HCT116 (cell line): ENCODE measurements at regions not wholly inside any gene's neighbourhood (a gene's known extent, or its start where the extent isn't known, plus 50 kb on each side); places are given as distances from the start of the nearest gene placed in this dataset.
"Not testable (repeated sequence)": the region's sequence is repeated elsewhere in the genome, so short reads cannot be mapped to it uniquely, and the experiment has no call there.

Experiments
- ATAC-seq: fragments of 200-7000 bp; cut with Tn5 transposase; 2 replicates; pipeline ENCODE4 v1.9.1; 2020; ENCODE audit warnings: mild to moderate bottlenecking, moderate library complexity
- BruUV-seq: library from RNA; stranded (reverse); fragments of 400-500 nt; replicated peaks from 2 replicates; lab custom pipeline; 2021; lab: Mats Ljungman, UMichigan
- CTCF ChIA-PET: fragments of 300-600 bp; sonication (Branson Sonifier 250); formaldehyde crosslinking; loops from one replicate; lab custom pipeline; 2021; ENCODE audit warnings: antibody characterized with exemption; lab: Charles Lee
- POLR2A ChIA-PET: fragments of 300-600, 350-600 bp; sonication (Branson Sonifier 250); formaldehyde crosslinking; loops from one replicate; lab custom pipeline; 2021; ENCODE audit warnings: antibody characterized with exemption; lab: Charles Lee
- RAD21 ChIA-PET, 2 experiments: fragments of 300-600 bp; sonication (Branson Sonifier 250); formaldehyde crosslinking; loops; one replicate each; lab custom pipeline; 2023; ENCODE audit warnings: low total read pairs in 2 of 2; ENCODE audit not compliant: uncharacterized antibody in 2 of 2, unreplicated experiment in 2 of 2, low non-redundant PET in 1 of 2; lab: Charles Lee
- DNase-seq: peaks from one replicate; pipeline ENCODE4 v3.0.0-alpha.2; 2010; ENCODE audit warnings: low read depth, low spot score
- H2AFZ ChIP-seq: fragments of 200-600 bp; shearing (Covaris generic), sonication (generic); 2 replicates; pipeline ENCODE4 v1.6.1; 2017; ENCODE audit warnings: low read depth, mixed run types, mixed read lengths, antibody characterized with exemption, low read length; ENCODE audit not compliant: poor library complexity, severe bottlenecking
- H3K27ac ChIP-seq: 2 replicates; pipeline ENCODE4 v1.5.1; 2012; ENCODE audit warnings: low read depth, low read length
- H3K27me3 ChIP-seq: fragments of 200-600 bp; sonication (generic); 2 replicates; pipeline ENCODE4 v1.6.1; 2016; ENCODE audit warnings: mixed run types, low read length, mixed read lengths; ENCODE audit not compliant: insufficient read depth
- H3K36me3 ChIP-seq, 2 experiments: fragments of 200-500 bp in 1 of 2; fragments of 200-600 bp in 1 of 2; sonication (Bioruptor generic) in 1 of 2; sonication (generic) in 1 of 2; 2 replicates each; pipeline versions ENCODE4 v1.5.1 to v1.6.1; 2014 to 2016; ENCODE audit warnings: low read length in 2 of 2, inconsistent platforms in 1 of 2, mixed read lengths in 1 of 2, mixed run types in 1 of 2; ENCODE audit not compliant: insufficient read depth in 2 of 2, control insufficient read depth in 1 of 2
- H3K4me1 ChIP-seq, 2 experiments: fragments of 200-600 bp in 1 of 2; sonication (generic) in 1 of 2; 2 replicates each; pipeline versions ENCODE4 v1.5.1 to v1.6.1; 2012 to 2017; ENCODE audit warnings: low read length in 2 of 2, inconsistent platforms in 1 of 2, mild to moderate bottlenecking in 1 of 2, mixed read lengths in 1 of 2, mixed run types in 1 of 2, moderate library complexity in 1 of 2; ENCODE audit not compliant: insufficient read depth in 2 of 2, control insufficient read depth in 1 of 2
- H3K4me2 ChIP-seq: fragments of 200-600 bp; sonication (generic); 2 replicates; pipeline ENCODE4 v1.6.1; 2017; ENCODE audit warnings: mixed run types, low read length, mixed read lengths
- H3K4me3 ChIP-seq, 2 experiments: fragments of 200-600 bp in 1 of 2; sonication (generic) in 1 of 2; replicated peaks in 1 of 2; 2 replicates each; pipeline ENCODE4 v1.5.1; 2011 to 2016; ENCODE audit warnings: low read length in 2 of 2, control low read depth in 1 of 2, low read depth in 1 of 2, mild to moderate bottlenecking in 1 of 2, mixed read lengths in 1 of 2, mixed run types in 1 of 2
- H3K79me2 ChIP-seq: fragments of 200-600 bp; sonication (generic); 2 replicates; pipeline ENCODE4 v1.6.1; 2017; ENCODE audit warnings: mild to moderate bottlenecking, mixed run types, low read length, moderate library complexity, mixed read lengths; ENCODE audit not compliant: insufficient read depth
- H3K9ac ChIP-seq: fragments of 200-600 bp; sonication (generic); 2 replicates; pipeline ENCODE4 v1.6.1; 2016; ENCODE audit warnings: low read length, mixed read lengths
- H3K9me2 ChIP-seq: fragments of 200-600 bp; sonication (generic), shearing (Covaris generic); 2 replicates; pipeline ENCODE4 v1.6.1; 2017; ENCODE audit warnings: mixed run types, mild to moderate bottlenecking, moderate library complexity; ENCODE audit not compliant: insufficient read depth
- H3K9me3 ChIP-seq, 2 experiments: fragments of 200-500 bp in 1 of 2; fragments of 200-600 bp in 1 of 2; sonication (Bioruptor generic) in 1 of 2; sonication (generic) in 1 of 2; 2 replicates each; pipeline ENCODE4 v1.6.1; 2014 to 2017; ENCODE audit warnings: low read length in 2 of 2, mixed read lengths in 2 of 2, inconsistent platforms in 1 of 2, low read depth in 1 of 2, mild to moderate bottlenecking in 1 of 2, mixed run types in 1 of 2, moderate library complexity in 1 of 2; ENCODE audit not compliant: control insufficient read depth in 1 of 2, insufficient read depth in 1 of 2
- H4K20me1 ChIP-seq: fragments of 200-600 bp; sonication (generic), shearing (Covaris generic); 2 replicates; pipeline ENCODE4 v1.6.1; 2017; ENCODE audit warnings: mixed run types, mild to moderate bottlenecking, moderate library complexity; ENCODE audit not compliant: insufficient read depth
- CBX3 ChIP-seq: IDR thresholded peaks from 2 replicates; pipeline ENCODE4 v1.6.1; 2012; ENCODE audit warnings: low read depth
- CEBPB ChIP-seq: IDR thresholded peaks from 2 replicates; pipeline ENCODE4 v1.6.1; 2012; ENCODE audit warnings: low read depth
- EZH2 ChIP-seq: fragments of 200-600 bp; sonication (generic); IDR thresholded peaks from 2 replicates; pipeline ENCODE4 v1.6.1; 2017; ENCODE audit warnings: antibody characterized with exemption, mixed run types
- EZH2phosphoT487 ChIP-seq: fragments of 200-600 bp; IDR thresholded peaks from 2 replicates; pipeline ENCODE4 v1.6.1; 2018; ENCODE audit warnings: antibody characterized with exemption, borderline replicate concordance
- FOSL1 ChIP-seq: IDR thresholded peaks from 2 replicates; pipeline ENCODE4 v1.6.1; 2012; ENCODE audit warnings: low read depth
- JUND ChIP-seq: IDR thresholded peaks from 2 replicates; pipeline ENCODE4 v1.6.1; 2012
- RAD21 ChIP-seq: IDR thresholded peaks from 2 replicates; pipeline ENCODE4 v1.6.1; 2012; ENCODE audit warnings: low read depth, mild to moderate bottlenecking
- TCF7L2 ChIP-seq: IDR thresholded peaks from 2 replicates; pipeline ENCODE4 v1.7.0; 2011; ENCODE audit warnings: borderline replicate concordance, inconsistent platforms; ENCODE audit not compliant: insufficient read depth, insufficient read length; ENCODE audit errors: extremely low read depth
- YY1 ChIP-seq: IDR thresholded peaks from 2 replicates; pipeline ENCODE4 v1.6.1; 2011; ENCODE audit warnings: low read length, low read depth, moderate library complexity, mild to moderate bottlenecking; ENCODE audit not compliant: insufficient replicate concordance; ENCODE audit errors: extremely low read depth
- ZNF274 ChIP-seq: fragments of 200-500 bp; sonication (Bioruptor generic); IDR thresholded peaks from 2 replicates; pipeline ENCODE4 v1.6.1; 2014; ENCODE audit warnings: mild to moderate bottlenecking, low read depth, low read length, inconsistent platforms
- intact Hi-C: fragments of 100-400 bp; cut with micrococcal nuclease; formaldehyde crosslinking; loops from 2 replicates; pipeline ENCODE4 v1.10.0; 2022
- TF ChIP-seq, protein P1 (sequence below), 3 experiments: fragments of 200-600 bp in 1 of 3; sonication (generic) in 1 of 3; IDR thresholded peaks in 2 of 3; conservative IDR thresholded peaks in 1 of 3; 2 replicates each; pipeline ENCODE4 v1.5.1; 2012 to 2017; ENCODE audit warnings: low read depth in 2 of 3, low read length in 2 of 3, antibody characterized with exemption in 1 of 3, borderline replicate concordance in 1 of 3, control low read depth in 1 of 3, mild to moderate bottlenecking in 1 of 3, mixed read lengths in 1 of 3, mixed run types in 1 of 3, moderate library complexity in 1 of 3; ENCODE audit not compliant: insufficient read depth in 1 of 3
- TF ChIP-seq, protein P2 (sequence below): IDR thresholded peaks from 2 replicates; pipeline ENCODE4 v1.6.1; 2011; ENCODE audit warnings: mild to moderate bottlenecking, low read length, moderate library complexity; ENCODE audit not compliant: insufficient replicate concordance; ENCODE audit errors: extremely low read depth
- TF ChIP-seq, protein P3 (sequence below): IDR thresholded peaks from 2 replicates; pipeline ENCODE4 v1.6.1; 2012
- TF ChIP-seq, protein P4 (sequence below): IDR thresholded peaks from 2 replicates; pipeline ENCODE4 v1.6.1; 2012; ENCODE audit warnings: low read depth

DNA sequence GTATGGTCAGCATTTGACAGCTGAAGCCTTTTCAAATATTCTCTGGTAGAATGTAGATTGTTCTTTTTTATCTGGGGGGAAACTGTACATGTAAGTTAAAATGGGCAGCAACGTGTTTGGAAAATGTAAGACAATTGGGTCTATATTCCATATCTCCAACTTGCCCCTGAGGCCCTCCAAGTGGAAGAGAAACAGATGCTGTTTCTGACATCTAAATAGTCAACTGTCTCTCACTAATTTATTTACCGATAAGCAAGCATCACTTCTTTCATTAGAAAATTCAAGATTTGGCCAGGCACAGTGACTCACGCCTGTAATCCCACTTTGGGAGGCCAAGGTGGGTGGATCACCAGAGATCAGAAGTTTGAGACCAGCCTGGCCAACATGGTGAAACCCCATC lies 120.2 kb upstream of the TBCA start:
- POLR2A ChIA-PET, result no interaction called here
- Histone ChIP-seq H2AFZ (no peak overlapping the region), H3K4me1 (peaks cover 9 to 26% of the 10 kb centered on the region in 2 experiments), H3K4me2 (no peak overlapping the region), H3K36me3 (no peaks in the 10 kb centered on the region), H4K20me1 (no peaks in the 10 kb centered on the region), H3K9me2 (no peaks in the 10 kb centered on the region), H3K4me3 (no peak overlapping the region), H3K27me3 (no peaks in the 10 kb centered on the region), H3K9ac (no peak overlapping the region), H3K9me3 (no peaks in the 10 kb centered on the region), H3K79me2 (no peaks in the 10 kb centered on the region), H3K27ac (no peak overlapping the region)
- no TSS peak for BruUV-seq
- no peak for ATAC-seq
- intact Hi-C loops, result no loop called here
- RAD21 ChIA-PET, result no interaction called here
- CTCF ChIA-PET, result no interaction called here
- DNase-seq, result no peak
- no peak for TF ChIP-seq CEBPB
- TF ChIP-seq EZH2phosphoT487, result no peak
- TF ChIP-seq, protein P1, sequence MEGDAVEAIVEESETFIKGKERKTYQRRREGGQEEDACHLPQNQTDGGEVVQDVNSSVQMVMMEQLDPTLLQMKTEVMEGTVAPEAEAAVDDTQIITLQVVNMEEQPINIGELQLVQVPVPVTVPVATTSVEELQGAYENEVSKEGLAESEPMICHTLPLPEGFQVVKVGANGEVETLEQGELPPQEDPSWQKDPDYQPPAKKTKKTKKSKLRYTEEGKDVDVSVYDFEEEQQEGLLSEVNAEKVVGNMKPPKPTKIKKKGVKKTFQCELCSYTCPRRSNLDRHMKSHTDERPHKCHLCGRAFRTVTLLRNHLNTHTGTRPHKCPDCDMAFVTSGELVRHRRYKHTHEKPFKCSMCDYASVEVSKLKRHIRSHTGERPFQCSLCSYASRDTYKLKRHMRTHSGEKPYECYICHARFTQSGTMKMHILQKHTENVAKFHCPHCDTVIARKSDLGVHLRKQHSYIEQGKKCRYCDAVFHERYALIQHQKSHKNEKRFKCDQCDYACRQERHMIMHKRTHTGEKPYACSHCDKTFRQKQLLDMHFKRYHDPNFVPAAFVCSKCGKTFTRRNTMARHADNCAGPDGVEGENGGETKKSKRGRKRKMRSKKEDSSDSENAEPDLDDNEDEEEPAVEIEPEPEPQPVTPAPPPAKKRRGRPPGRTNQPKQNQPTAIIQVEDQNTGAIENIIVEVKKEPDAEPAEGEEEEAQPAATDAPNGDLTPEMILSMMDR (IDR thresholded peaks at IDR 0.05 in 2 of 3, conservative IDR thresholded peaks at IDR 0.05 in 1 of 3; ENCODE audit: borderline replicate concordance in 1 of 3, insufficient read depth in 1 of 3, low read depth in 2 of 3, low read length in 2 of 3), result no peak
- TF ChIP-seq, protein P2, sequence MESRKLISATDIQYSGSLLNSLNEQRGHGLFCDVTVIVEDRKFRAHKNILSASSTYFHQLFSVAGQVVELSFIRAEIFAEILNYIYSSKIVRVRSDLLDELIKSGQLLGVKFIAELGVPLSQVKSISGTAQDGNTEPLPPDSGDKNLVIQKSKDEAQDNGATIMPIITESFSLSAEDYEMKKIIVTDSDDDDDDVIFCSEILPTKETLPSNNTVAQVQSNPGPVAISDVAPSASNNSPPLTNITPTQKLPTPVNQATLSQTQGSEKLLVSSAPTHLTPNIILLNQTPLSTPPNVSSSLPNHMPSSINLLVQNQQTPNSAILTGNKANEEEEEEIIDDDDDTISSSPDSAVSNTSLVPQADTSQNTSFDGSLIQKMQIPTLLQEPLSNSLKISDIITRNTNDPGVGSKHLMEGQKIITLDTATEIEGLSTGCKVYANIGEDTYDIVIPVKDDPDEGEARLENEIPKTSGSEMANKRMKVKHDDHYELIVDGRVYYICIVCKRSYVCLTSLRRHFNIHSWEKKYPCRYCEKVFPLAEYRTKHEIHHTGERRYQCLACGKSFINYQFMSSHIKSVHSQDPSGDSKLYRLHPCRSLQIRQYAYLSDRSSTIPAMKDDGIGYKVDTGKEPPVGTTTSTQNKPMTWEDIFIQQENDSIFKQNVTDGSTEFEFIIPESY, result no peak
- TF ChIP-seq RAD21, result no peak
- TF ChIP-seq, protein P3, sequence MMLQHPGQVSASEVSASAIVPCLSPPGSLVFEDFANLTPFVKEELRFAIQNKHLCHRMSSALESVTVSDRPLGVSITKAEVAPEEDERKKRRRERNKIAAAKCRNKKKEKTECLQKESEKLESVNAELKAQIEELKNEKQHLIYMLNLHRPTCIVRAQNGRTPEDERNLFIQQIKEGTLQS, result no peak
- no peak for TF ChIP-seq YY1
- TF ChIP-seq ZNF274, result no peak
- TF ChIP-seq JUND, result no peak
- TF ChIP-seq TCF7L2, result no peak
- no peak for TF ChIP-seq FOSL1
- TF ChIP-seq CBX3, result no peak
- TF ChIP-seq, protein P4, sequence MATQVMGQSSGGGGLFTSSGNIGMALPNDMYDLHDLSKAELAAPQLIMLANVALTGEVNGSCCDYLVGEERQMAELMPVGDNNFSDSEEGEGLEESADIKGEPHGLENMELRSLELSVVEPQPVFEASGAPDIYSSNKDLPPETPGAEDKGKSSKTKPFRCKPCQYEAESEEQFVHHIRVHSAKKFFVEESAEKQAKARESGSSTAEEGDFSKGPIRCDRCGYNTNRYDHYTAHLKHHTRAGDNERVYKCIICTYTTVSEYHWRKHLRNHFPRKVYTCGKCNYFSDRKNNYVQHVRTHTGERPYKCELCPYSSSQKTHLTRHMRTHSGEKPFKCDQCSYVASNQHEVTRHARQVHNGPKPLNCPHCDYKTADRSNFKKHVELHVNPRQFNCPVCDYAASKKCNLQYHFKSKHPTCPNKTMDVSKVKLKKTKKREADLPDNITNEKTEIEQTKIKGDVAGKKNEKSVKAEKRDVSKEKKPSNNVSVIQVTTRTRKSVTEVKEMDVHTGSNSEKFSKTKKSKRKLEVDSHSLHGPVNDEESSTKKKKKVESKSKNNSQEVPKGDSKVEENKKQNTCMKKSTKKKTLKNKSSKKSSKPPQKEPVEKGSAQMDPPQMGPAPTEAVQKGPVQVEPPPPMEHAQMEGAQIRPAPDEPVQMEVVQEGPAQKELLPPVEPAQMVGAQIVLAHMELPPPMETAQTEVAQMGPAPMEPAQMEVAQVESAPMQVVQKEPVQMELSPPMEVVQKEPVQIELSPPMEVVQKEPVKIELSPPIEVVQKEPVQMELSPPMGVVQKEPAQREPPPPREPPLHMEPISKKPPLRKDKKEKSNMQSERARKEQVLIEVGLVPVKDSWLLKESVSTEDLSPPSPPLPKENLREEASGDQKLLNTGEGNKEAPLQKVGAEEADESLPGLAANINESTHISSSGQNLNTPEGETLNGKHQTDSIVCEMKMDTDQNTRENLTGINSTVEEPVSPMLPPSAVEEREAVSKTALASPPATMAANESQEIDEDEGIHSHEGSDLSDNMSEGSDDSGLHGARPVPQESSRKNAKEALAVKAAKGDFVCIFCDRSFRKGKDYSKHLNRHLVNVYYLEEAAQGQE, result no peak
- TF ChIP-seq EZH2, result no peak

DNA sequence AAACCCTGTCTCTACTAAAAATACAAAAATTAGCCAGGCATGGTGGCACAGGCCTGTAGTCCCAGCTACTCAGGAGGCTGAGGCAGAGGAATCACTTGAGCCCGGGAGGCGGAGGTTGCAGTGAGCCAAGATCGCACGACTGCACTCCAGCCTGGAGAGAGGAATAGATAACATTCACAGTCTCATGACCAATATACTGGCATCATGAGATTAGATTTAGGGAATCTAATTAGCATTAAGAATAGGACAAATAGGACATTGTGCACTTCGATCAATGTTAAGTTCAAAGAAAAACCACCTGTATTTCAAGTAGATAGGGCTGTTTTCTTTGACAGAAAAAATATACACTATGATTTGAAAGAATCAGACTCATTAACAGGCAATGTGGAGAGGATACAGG lies 118.0 kb upstream of the TBCA start:
- H3K9me2 ChIP-seq, BruUV-seq, H4K20me1 ChIP-seq, H3K9ac ChIP-seq, H3K27me3 ChIP-seq, H3K36me3 ChIP-seq, POLR2A ChIA-PET, H3K79me2 ChIP-seq, intact Hi-C loops, DNase-seq, H3K9me3 ChIP-seq, H3K4me3 ChIP-seq, ATAC-seq, RAD21 ChIA-PET, H2AFZ ChIP-seq, CTCF ChIA-PET, H3K27ac ChIP-seq: not testable (repeated sequence)
- peak overlapping the region; percentile 57 for H3K4me2 ChIP-seq
- H3K4me1 ChIP-seq, result peaks cover 9 to 26% of the 10 kb centered on the region in 2 experiments
